HFF-Myc (cell line): ENCODE measurements at regions not wholly inside any gene's neighbourhood (a gene's known extent, or its start where the extent isn't known, plus 50 kb on each side); places are given as distances from the start of the nearest gene placed in this dataset.

Experiments used
- DNase-seq: peaks from one replicate; pipeline ENCODE4 v3.0.0-alpha.2; 2011; ENCODE audit warnings: low read depth; ENCODE audit errors: extremely low read depth
- H3K4me3 ChIP-seq: replicated peaks from 2 replicates; pipeline ENCODE4 v1.5.1; 2011; ENCODE audit warnings: low read depth, mild to moderate bottlenecking, control low read depth, low read length
- TF ChIP-seq, protein P1 (sequence below): IDR thresholded peaks from 2 replicates; pipeline ENCODE4 v1.5.1; 2012; ENCODE audit warnings: mild to moderate bottlenecking, low read depth, low read length, control low read depth; ENCODE audit errors: missing control alignments

DNA sequence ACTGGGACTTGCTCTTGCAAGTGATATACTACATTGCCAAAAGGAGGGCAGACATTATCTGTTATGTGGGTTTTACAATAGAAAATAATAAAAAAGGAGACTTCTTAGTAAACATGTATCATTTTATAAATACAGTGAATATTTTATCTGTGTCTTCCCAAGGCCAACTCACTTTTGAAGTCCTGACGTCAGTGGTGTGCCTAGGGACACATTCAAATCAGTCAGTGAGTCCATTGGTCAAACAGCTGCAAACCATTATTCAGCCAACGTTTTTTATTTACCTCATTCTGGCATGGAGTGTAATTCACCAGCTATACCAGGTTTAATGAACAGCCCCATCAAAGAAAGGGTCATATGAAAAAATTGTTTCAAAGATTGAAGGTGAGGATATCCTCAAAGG is 263.7 kb downstream of the IPMK start:
- no peak overlapping the region for H3K4me3 ChIP-seq
- DNase-seq, result no peak
- TF ChIP-seq, protein P1, sequence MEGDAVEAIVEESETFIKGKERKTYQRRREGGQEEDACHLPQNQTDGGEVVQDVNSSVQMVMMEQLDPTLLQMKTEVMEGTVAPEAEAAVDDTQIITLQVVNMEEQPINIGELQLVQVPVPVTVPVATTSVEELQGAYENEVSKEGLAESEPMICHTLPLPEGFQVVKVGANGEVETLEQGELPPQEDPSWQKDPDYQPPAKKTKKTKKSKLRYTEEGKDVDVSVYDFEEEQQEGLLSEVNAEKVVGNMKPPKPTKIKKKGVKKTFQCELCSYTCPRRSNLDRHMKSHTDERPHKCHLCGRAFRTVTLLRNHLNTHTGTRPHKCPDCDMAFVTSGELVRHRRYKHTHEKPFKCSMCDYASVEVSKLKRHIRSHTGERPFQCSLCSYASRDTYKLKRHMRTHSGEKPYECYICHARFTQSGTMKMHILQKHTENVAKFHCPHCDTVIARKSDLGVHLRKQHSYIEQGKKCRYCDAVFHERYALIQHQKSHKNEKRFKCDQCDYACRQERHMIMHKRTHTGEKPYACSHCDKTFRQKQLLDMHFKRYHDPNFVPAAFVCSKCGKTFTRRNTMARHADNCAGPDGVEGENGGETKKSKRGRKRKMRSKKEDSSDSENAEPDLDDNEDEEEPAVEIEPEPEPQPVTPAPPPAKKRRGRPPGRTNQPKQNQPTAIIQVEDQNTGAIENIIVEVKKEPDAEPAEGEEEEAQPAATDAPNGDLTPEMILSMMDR, result no peak

DNA sequence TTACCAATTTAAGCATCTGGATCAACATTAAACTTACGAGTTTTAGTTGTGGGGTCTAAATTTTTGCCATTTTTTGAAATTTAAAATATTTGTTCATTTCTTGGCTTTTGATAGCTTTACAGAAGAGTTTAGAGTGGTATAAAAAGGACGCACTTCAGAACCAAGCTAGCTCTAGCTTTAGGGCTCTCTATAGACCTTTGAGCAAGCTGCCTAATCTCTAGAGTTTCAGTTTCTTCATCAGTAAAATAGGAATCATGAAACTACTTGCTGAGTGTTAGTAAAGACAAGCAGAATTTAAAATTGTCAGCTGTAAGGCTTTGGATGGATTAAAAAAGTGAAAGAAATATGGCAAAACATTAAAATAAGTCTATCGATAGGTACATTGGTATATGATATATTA is 266.5 kb downstream of the IPMK start:
- no peak for DNase-seq
- no peak overlapping the region for H3K4me3 ChIP-seq
- TF ChIP-seq, protein P1, result no peak

DNA sequence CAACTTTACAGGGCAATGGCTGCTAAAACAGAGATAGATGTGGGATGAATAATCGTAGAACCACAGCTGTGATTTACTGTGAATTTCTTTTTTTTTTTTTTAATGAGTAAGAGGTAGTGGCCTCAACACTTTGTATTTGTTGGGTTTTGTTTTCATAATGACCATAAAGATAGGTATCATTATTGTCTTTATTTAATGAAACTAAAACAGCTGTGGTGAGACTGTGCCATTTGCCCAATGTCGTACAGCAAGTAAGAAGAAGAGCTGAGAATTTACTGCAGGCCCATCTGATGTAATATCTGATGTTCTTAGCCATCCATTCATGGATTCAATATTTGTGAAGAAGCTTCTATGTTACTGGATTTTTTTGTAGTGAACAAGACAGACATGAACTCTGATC is 271.2 kb downstream of the IPMK start:
- DNase-seq, result no peak
- no peak overlapping the region for H3K4me3 ChIP-seq
- TF ChIP-seq, protein P1, result no peak

DNA sequence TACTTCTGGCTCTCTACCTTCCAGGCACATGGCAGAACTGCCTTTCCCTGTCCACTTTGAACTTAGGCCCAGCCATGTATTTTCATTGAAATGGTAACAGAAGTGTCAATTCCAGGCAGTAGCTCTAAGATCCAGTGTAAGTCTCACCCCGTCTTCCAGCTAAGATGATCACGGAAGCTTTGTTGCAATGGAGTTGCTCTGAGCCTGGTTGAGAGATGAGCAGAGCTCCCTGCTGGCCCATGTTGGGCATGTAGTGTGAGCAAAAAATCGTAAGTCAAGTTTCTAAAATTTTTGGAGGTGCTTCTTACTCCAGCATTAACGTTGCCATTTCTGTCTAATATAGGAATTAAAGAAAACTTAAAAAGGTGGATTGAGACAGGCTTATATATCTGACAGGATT is 274.4 kb downstream of the IPMK start:
- no peak overlapping the region for H3K4me3 ChIP-seq
- DNase-seq, result no peak
- TF ChIP-seq, protein P1, result no peak

DNA sequence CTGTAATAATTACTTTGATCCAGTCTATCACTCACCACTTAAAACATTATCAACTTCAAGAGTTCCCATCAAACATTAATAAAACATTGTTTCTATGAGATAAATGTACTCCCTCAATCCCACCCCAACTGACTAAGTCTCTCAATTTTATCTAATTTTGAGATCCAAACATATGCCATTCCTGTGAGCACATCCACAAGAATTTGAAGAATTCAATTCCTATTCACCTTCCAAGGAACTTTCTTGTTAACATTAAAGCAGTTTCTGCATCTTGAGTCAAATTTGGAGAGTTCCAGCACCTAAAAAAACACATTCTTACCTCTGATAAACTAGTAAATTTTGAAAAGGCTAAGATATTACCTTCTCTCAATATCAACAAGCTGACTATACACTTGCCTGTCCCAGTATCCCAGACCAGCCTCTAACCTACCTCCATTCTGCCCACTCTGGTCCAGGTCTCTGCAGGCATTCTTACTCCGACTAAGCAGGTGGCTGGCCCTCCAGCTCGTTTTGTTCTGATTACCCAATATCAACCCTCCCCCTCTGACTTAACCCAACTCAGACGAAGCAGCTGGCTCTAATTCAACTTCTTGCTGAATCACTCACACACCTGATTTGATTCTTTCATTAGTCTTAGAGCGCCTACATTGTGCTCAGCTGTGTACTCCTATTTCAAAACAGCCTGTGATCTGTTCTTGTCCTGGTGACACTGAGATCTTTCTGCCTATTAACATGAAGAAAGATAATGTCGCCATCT is 275.2 kb downstream of the IPMK start:
- TF ChIP-seq, protein P1, result no peak
- H3K4me3 ChIP-seq, result no peak overlapping the region
- no peak for DNase-seq

DNA sequence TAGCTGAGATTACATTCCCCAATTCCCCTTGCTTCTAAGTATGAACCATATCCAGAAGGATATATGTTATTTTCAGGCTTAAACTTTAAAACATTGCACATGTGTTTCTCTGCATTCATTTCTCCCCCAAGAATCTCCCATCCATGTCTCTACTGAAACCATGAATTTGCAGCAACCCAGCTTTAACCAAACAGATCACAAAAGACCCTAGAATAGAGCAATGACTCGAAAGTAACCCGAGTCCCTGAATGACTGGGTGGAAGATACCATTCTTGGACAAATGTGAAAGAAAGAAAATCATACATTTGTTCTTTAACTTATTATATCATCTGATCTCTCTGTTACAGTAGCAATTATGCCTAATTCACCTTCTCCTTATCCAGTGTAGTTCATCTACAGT is 278.7 kb downstream of the IPMK start:
- TF ChIP-seq, protein P1, result no peak
- no peak overlapping the region for H3K4me3 ChIP-seq
- no peak for DNase-seq
